Stimulated activated naive CD8-positive, alpha-beta T cell treated with anti-CD3 and anti-CD28 coated beads, Interleukin-15, Interleukin-2, amounts not matched to agents 100 ng/mL and 50 ng/mL, for 24 hours (primary cell): ENCODE measurements at regions not wholly inside any gene's neighbourhood (a gene's known extent, or its start where the extent isn't known, plus 50 kb on each side); places are given as distances from the start of the nearest gene placed in this dataset.

Experiments
- H3K27ac Mint-ChIP-seq: one replicate; pipeline ENCODE4 v1.8.0; 2021; ENCODE audit warnings: mild to moderate bottlenecking, mixed read lengths
- H3K27me3 Mint-ChIP-seq: one replicate; pipeline ENCODE4 v1.8.0; 2021; ENCODE audit warnings: mixed read lengths
- H3K36me3 Mint-ChIP-seq: one replicate; pipeline ENCODE4 v1.8.0; 2021; ENCODE audit warnings: low read depth, mixed read lengths
- H3K4me1 Mint-ChIP-seq: one replicate; pipeline ENCODE4 v1.8.0; 2021; ENCODE audit warnings: low read depth, mixed read lengths
- H3K4me3 Mint-ChIP-seq: one replicate; pipeline ENCODE4 v1.8.0; 2021; ENCODE audit warnings: mild to moderate bottlenecking, mixed read lengths
- H3K9me3 Mint-ChIP-seq: one replicate; pipeline ENCODE4 v1.8.0; 2021; ENCODE audit warnings: mixed read lengths

DNA sequence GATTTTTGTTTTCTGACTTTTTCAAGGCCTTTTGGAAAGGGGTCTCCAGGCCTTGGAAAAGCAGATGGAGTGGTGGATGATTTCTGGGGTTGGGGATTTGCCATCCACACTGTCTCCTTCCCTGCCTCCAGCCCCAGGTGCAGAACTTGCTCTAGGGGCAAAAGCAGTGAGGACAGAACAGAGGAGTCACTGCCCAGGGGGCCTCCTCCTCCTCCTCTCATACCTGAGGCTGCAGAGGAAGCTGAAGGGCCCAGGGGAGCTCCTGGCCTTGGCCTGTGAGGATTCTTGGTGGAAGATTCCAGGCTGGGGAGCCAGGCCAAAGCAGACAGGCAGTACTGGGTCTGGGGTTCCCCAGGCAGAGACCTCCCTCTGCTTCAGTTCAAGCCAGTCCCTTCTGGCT is 52.3 kb upstream of the URI1 start:
- Mint-ChIP-seq H3K36me3 (no peaks in the 10 kb centered on the region), H3K4me3 (no peak overlapping the region), H3K4me1 (no peaks in the 10 kb centered on the region), H3K9me3 (no peaks in the 10 kb centered on the region), H3K27me3 (no peaks in the 10 kb centered on the region), H3K27ac (no peak overlapping the region)

DNA sequence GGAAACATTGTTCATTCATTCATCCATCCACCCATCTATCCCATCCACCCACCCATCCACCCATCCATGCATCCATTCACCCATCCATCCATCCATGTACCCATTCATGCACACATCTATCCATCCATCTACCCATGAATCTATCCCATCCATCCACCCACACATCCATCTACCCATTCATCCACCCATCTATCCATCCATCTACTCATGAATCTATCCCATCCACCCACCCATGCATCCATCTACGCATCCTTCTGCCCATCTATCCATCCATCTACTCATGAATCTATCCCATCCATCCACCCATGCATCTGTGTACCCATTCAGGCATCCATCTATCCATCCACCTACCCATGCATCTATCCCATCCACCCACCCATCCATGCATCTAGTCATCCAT is 51.6 kb upstream of the URI1 start:
- Mint-ChIP-seq H3K4me1 (no peaks in the 10 kb centered on the region), H3K27ac (no peak overlapping the region), H3K36me3 (no peaks in the 10 kb centered on the region), H3K9me3 (no peaks in the 10 kb centered on the region), H3K4me3 (no peak overlapping the region), H3K27me3 (no peaks in the 10 kb centered on the region)
